Heart left ventricle (tissue), 13 donors: ENCODE measurements at regions not wholly inside any gene's neighbourhood (a gene's known extent, or its start where the extent isn't known, plus 50 kb on each side); places are given as distances from the start of the nearest gene placed in this dataset.

Experiments
- POLR2A ChIP-seq, 2 donors: fragments of 450-650 bp; IDR thresholded peaks; one replicate each; pipeline ENCODE4 v1.6.1; 2017; ENCODE audit warnings: antibody characterized with exemption in 2 of 2, mild to moderate bottlenecking in 2 of 2, moderate library complexity in 2 of 2
- TF ChIP-seq, protein P1 (sequence below), 12 donors: fragments of 200-600 bp; sonication (generic) in 4 of 12; IDR thresholded peaks; one replicate each; pipeline versions ENCODE4 v1.5.0 to v1.8.0; 2018 to 2022; ENCODE audit warnings: antibody characterized with exemption in 12 of 12, mild to moderate bottlenecking in 5 of 12
- donor health status: ischemic (EF 13 %, LVEDD 7.1; RV severe dilation, severe dysfunction).
- donor health status: DM: no; HTN: yes; CAD: no.
- donor health status: DM: no; HTN: no; CAD: no.
- donor health status: ischemic (EF 25% LVEDD 6.9; RV normal size, moderate dysfunction).
- donor health status: ischemic (EF 25% LVEDD 5.7; RV mildly dilated, moderate dysfunction).
- donor health status: ischemic (EF 35%, LVEDD 5.7; RV mildly dilated, moderate dysfunction).
- donor health status: nonischemic (EF 11% LVEDD 7.7; RV severe dilation, severe dysfunction).
- donor health status: DM: yes; HTN: yes; CAD: no.
- donor health status: PGD.
- donor health status: ischemic (EF 29% LVEDD 5.4; RV normal size, mild dysfunction).
- donor health status: nonischemic (EF 23%, LVEDD 6.1; RV moderate dilation, normal function).

DNA sequence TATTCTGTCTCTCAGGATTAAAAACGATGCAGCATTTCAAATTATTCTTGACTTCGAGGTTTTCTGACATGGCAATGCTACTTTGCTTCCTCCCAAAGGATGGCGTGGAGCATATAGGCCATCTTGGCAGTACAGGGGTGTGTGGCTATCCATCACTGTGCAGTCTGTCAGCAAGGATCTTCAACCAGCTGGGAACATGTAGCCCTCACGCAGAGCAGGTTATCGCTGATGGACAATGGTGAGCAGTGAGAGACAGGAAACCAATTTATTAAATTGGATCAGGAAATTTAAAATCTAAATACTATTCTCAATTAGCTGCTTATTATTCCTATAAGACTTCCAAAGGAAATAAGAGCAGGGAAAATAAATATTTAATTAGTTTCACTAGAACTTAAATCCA lies 615.3 kb downstream of the OTOL1 start:
- TF ChIP-seq, protein P1, sequence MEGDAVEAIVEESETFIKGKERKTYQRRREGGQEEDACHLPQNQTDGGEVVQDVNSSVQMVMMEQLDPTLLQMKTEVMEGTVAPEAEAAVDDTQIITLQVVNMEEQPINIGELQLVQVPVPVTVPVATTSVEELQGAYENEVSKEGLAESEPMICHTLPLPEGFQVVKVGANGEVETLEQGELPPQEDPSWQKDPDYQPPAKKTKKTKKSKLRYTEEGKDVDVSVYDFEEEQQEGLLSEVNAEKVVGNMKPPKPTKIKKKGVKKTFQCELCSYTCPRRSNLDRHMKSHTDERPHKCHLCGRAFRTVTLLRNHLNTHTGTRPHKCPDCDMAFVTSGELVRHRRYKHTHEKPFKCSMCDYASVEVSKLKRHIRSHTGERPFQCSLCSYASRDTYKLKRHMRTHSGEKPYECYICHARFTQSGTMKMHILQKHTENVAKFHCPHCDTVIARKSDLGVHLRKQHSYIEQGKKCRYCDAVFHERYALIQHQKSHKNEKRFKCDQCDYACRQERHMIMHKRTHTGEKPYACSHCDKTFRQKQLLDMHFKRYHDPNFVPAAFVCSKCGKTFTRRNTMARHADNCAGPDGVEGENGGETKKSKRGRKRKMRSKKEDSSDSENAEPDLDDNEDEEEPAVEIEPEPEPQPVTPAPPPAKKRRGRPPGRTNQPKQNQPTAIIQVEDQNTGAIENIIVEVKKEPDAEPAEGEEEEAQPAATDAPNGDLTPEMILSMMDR (IDR thresholded peaks at IDR 0.05), result no peak
- TF ChIP-seq POLR2A (IDR thresholded peaks at IDR 0.05), result no peak
